ENCODE measurements at regions not wholly inside any gene's neighbourhood (a gene's known extent, or its start where the extent isn't known, plus 50 kb on each side); places are given as distances from the start of the nearest gene placed in this dataset.
A peak's percentile ranks its signal among the peaks of the same experiment; 100 is the strongest.
"Not testable (repeated sequence)": the region's sequence is repeated elsewhere in the genome, so short reads cannot be mapped to it uniquely, and the experiment has no call there.

GRCh38 chr15:92805080-92805690 lies 94.9 kb upstream of the CHD2 start:
- H3K27ac ChIP-seq (ENCODE audit: low read depth, low read length), result no peak overlapping the region
- no peaks in the 10 kb centered on the region; the same call in 1 of the 2 replicates for H3K79me2 ChIP-seq (ENCODE audit: insufficient read depth, low read length)
- no peak overlapping the region for H3K4me3 ChIP-seq (ENCODE audit: insufficient read depth, low read length, poor library complexity, severe bottlenecking)
- H2AFZ ChIP-seq (ENCODE audit: low read depth, low read length, severe bottlenecking), result no peak overlapping the region
- no peaks in the 10 kb centered on the region for H3K36me3 ChIP-seq (ENCODE audit: low read length)
- peaks cover 17% of the 10 kb centered on the region for H3F3A ChIP-seq (ENCODE audit: insufficient read depth)
- H3K9ac ChIP-seq (ENCODE audit: low read length), result no peak overlapping the region
- no peaks in the 10 kb centered on the region for H3K9me2 ChIP-seq (replicated peaks; ENCODE audit: insufficient read depth, low read length)
- TF ChIP-seq CTCF (IDR thresholded peaks at IDR 0.05; ENCODE audit: insufficient read depth, low read length, poor library complexity, severe bottlenecking) (no peak), EZH2phosphoT487 (conservative IDR thresholded peaks at IDR 0.05; ENCODE audit: low read length) (no peak)
- H3K9me3 ChIP-seq (ENCODE audit: insufficient read depth, low read length), result no peaks in the 10 kb centered on the region
- no peaks in the 10 kb centered on the region for H3K27me3 ChIP-seq (ENCODE audit: low read length)
- no peaks in the 10 kb centered on the region for H4K20me1 ChIP-seq (ENCODE audit: low read depth, low read length)
- H3K4me2 ChIP-seq (ENCODE audit: low read depth, low read length, poor library complexity, severe bottlenecking), result no peak overlapping the region

- H3F3A ChIP-seq (ENCODE audit: insufficient read depth), result peaks cover 27% of the 10 kb centered on the region
- H4K20me1 ChIP-seq (ENCODE audit: low read depth, low read length); H3K27ac ChIP-seq (ENCODE audit: low read depth, low read length); H3K4me2 ChIP-seq (ENCODE audit: low read depth, low read length, poor library complexity, severe bottlenecking); H3K9me2 ChIP-seq (replicated peaks; ENCODE audit: insufficient read depth, low read length); H3K79me2 ChIP-seq (ENCODE audit: insufficient read depth, low read length); H3K4me3 ChIP-seq (ENCODE audit: insufficient read depth, low read length, poor library complexity, severe bottlenecking); H3K27me3 ChIP-seq (ENCODE audit: low read length); H3K9ac ChIP-seq (ENCODE audit: low read length); H2AFZ ChIP-seq (ENCODE audit: low read depth, low read length, severe bottlenecking); H3K9me3 ChIP-seq (ENCODE audit: insufficient read depth, low read length); H3K36me3 ChIP-seq (ENCODE audit: low read length): not testable (repeated sequence)
Observed at GRCh38 chr15:92806171-92806570, 94.0 kb upstream of the CHD2 start.

- H3K27ac ChIP-seq (ENCODE audit: low read depth, low read length), result no peak overlapping the region
- no peak overlapping the region for H3K4me3 ChIP-seq (ENCODE audit: insufficient read depth, low read length, poor library complexity, severe bottlenecking)
- no peaks in the 10 kb centered on the region; the same call in 1 of the 2 replicates for H3K79me2 ChIP-seq (ENCODE audit: insufficient read depth, low read length)
- H3K36me3 ChIP-seq (ENCODE audit: low read length), result no peaks in the 10 kb centered on the region
- H3F3A ChIP-seq (ENCODE audit: insufficient read depth), result peaks cover 33% of the 10 kb centered on the region
- H3K4me2 ChIP-seq (ENCODE audit: low read depth, low read length, poor library complexity, severe bottlenecking), result no peak overlapping the region
- H3K27me3 ChIP-seq (ENCODE audit: low read length), result no peaks in the 10 kb centered on the region
- no peak for TF ChIP-seq EZH2phosphoT487 (conservative IDR thresholded peaks at IDR 0.05; ENCODE audit: low read length)
- TF ChIP-seq CTCF (IDR thresholded peaks at IDR 0.05; ENCODE audit: insufficient read depth, low read length, poor library complexity, severe bottlenecking), result no peak
- no peaks in the 10 kb centered on the region for H4K20me1 ChIP-seq (ENCODE audit: low read depth, low read length)
- H3K9ac ChIP-seq (ENCODE audit: low read length), result no peak overlapping the region
- H3K9me3 ChIP-seq (ENCODE audit: insufficient read depth, low read length), result no peaks in the 10 kb centered on the region
- no peaks in the 10 kb centered on the region for H3K9me2 ChIP-seq (replicated peaks; ENCODE audit: insufficient read depth, low read length)
- no peak overlapping the region for H2AFZ ChIP-seq (ENCODE audit: low read depth, low read length, severe bottlenecking)
Observed at GRCh38 chr15:92806763-92807162, 93.4 kb upstream of the CHD2 start.

GRCh38 chr15:92807971-92808571 lies 92.1 kb upstream of the CHD2 start:
- H3K4me3 ChIP-seq (ENCODE audit: insufficient read depth, low read length, poor library complexity, severe bottlenecking), result peak overlapping the region; percentile 71
- peak overlapping the region; percentile 98 for H3K27ac ChIP-seq (ENCODE audit: low read depth, low read length)
- peaks cover 35% of the 10 kb centered on the region for H3F3A ChIP-seq (ENCODE audit: insufficient read depth)
- TF ChIP-seq EZH2phosphoT487 (conservative IDR thresholded peaks at IDR 0.05; ENCODE audit: low read length), result no peak
- no peak for TF ChIP-seq CTCF (IDR thresholded peaks at IDR 0.05; ENCODE audit: insufficient read depth, low read length, poor library complexity, severe bottlenecking)
- H3K4me2 ChIP-seq (ENCODE audit: low read depth, low read length, poor library complexity, severe bottlenecking), result peak overlapping the region; percentile 64
- H3K27me3 ChIP-seq (ENCODE audit: low read length), result no peaks in the 10 kb centered on the region
- no peaks in the 10 kb centered on the region for H3K9me3 ChIP-seq (ENCODE audit: insufficient read depth, low read length)
- no peaks in the 10 kb centered on the region for H3K36me3 ChIP-seq (ENCODE audit: low read length)
- H4K20me1 ChIP-seq (ENCODE audit: low read depth, low read length), result no peaks in the 10 kb centered on the region
- H2AFZ ChIP-seq (ENCODE audit: low read depth, low read length, severe bottlenecking), result peak overlapping the region; percentile 75
- no peaks in the 10 kb centered on the region for H3K9me2 ChIP-seq (replicated peaks; ENCODE audit: insufficient read depth, low read length)
- H3K79me2 ChIP-seq (ENCODE audit: insufficient read depth, low read length), result no peaks in the 10 kb centered on the region; the same call in 1 of the 2 replicates
- H3K9ac ChIP-seq (ENCODE audit: low read length), result peak overlapping the region; percentile 79

Data from SU-DHL-6 (cell line).